ENCODE measurements at regions not wholly inside any gene's neighbourhood (a gene's known extent, or its start where the extent isn't known, plus 50 kb on each side); places are given as distances from the start of the nearest gene placed in this dataset.
"Not testable (repeated sequence)": the region's sequence is repeated elsewhere in the genome, so short reads cannot be mapped to it uniquely, and the experiment has no call there.

DNA sequence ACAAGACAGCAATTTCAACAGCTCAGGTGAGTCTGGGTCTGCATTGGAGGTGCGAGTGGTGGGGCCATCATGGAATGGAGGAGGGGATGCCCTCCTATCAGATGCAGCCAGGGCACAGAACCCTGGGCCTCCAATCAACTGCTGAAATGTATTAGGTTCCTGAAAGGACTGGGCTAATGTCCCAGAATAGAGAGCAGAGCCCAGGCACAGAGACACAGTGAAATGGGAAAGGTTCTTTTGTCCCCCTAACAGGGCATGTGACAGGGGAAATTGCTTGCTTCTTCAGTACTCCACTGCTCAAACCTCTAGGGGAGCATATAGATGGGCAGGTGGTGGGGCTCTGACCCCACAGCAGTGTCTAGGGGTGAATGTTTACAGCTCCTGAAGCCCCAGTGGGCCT lies 87.3 kb upstream of the CLPB start:
- no peak for DNase-seq
- no peaks in the 10 kb centered on the region for H3K9me3 ChIP-seq
- no peak overlapping the region for H3K27ac ChIP-seq
- intact Hi-C loops (cut with DNase I; ENCODE audit: low total_unique reads) = no loop called here
- no peak overlapping the region for H3K4me3 ChIP-seq
- WGBS, 5 donors = 89 to 100% (median 95%) methylated on average over 1 of the region's 1 CpG
- H3K36me3 ChIP-seq = no peaks in the 10 kb centered on the region
- peaks cover 0 to 19% (median 4%) of the 10 kb centered on the region in 4 donors for H3K4me1 ChIP-seq
- no peak for TF ChIP-seq POLR2AphosphoS5 (IDR thresholded peaks at IDR 0.05)
- no peak for TF ChIP-seq EP300 (IDR thresholded peaks at IDR 0.05)
- TF ChIP-seq, protein P1, sequence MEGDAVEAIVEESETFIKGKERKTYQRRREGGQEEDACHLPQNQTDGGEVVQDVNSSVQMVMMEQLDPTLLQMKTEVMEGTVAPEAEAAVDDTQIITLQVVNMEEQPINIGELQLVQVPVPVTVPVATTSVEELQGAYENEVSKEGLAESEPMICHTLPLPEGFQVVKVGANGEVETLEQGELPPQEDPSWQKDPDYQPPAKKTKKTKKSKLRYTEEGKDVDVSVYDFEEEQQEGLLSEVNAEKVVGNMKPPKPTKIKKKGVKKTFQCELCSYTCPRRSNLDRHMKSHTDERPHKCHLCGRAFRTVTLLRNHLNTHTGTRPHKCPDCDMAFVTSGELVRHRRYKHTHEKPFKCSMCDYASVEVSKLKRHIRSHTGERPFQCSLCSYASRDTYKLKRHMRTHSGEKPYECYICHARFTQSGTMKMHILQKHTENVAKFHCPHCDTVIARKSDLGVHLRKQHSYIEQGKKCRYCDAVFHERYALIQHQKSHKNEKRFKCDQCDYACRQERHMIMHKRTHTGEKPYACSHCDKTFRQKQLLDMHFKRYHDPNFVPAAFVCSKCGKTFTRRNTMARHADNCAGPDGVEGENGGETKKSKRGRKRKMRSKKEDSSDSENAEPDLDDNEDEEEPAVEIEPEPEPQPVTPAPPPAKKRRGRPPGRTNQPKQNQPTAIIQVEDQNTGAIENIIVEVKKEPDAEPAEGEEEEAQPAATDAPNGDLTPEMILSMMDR (IDR thresholded peaks at IDR 0.05) = no peak
- TF ChIP-seq POLR2A (IDR thresholded peaks at IDR 0.05) = no peak
- H3K27me3 ChIP-seq = no peaks in the 10 kb centered on the region

DNA sequence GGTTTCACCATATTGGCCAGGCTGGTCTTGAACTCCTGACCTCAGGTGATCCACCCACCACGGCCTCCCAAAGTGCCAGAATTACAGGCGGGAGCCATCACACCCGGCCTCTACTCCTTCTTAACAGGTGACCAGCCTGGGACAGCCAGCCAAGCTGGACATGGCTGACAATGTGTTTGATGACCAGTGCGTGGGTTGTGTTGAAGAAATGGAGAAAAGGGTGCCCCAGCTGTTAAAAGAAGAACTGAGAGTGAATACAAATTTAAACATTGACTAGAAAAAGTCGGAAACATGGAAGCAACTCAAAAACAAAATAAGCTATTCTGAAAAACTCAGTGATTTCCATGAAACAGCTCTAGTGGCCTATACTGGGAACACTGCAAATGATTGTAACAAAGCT lies 86.5 kb upstream of the CLPB start:
- WGBS, 5 donors = 85 to 93% (median 89%) methylated on average over 5 of the region's 5 CpGs
- Histone ChIP-seq H3K27me3 (no peaks in the 10 kb centered on the region), H3K4me1 (peaks cover 0 to 19% (median 4%) of the 10 kb centered on the region in 4 donors), H3K4me3 (no peak overlapping the region), H3K9me3 (no peaks in the 10 kb centered on the region), H3K27ac (no peak overlapping the region), H3K36me3 (no peaks in the 10 kb centered on the region)
- TF ChIP-seq EP300 (IDR thresholded peaks at IDR 0.05) (no peak), POLR2A (IDR thresholded peaks at IDR 0.05) (no peak), POLR2AphosphoS5 (IDR thresholded peaks at IDR 0.05) (no peak)
- TF ChIP-seq, protein P1 (IDR thresholded peaks at IDR 0.05) = no peak
- DNase-seq = no peak
- intact Hi-C loops (cut with DNase I; ENCODE audit: low total_unique reads) = no loop called here

DNA sequence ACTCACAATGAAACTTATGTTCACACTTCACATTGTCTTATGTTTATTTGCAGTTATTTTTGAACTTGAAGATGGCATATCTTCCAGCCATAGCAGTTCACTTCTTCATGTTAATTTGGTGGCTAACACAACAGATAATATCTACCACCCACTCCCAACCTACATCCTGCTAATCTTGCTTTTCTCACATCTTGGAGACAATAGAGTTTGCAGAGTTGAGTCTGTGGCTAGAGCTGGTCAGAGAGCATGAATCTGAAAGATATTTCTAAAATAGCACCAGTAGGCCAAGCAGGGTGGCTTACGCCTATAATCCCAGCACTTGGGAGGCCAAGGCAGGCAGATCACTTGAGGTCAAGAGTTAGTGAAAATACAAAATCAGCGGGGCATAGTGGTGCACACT lies 85.6 kb upstream of the CLPB start:
- peak overlapping the region in 2 of 5 donors; percentile 23 to 30 for H3K27ac ChIP-seq
- H3K36me3 ChIP-seq; intact Hi-C loops (cut with DNase I; ENCODE audit: low total_unique reads); H3K9me3 ChIP-seq; H3K27me3 ChIP-seq; DNase-seq: not testable (repeated sequence)
- H3K4me1 ChIP-seq = peaks cover 0 to 15% (median 4%) of the 10 kb centered on the region in 4 donors
- 78 to 87% (median 82%) methylated on average over 2 of the region's 2 CpGs for WGBS, 5 donors
- H3K4me3 ChIP-seq = peak overlapping the region in 1 of 4 donors; percentile 23

DNA sequence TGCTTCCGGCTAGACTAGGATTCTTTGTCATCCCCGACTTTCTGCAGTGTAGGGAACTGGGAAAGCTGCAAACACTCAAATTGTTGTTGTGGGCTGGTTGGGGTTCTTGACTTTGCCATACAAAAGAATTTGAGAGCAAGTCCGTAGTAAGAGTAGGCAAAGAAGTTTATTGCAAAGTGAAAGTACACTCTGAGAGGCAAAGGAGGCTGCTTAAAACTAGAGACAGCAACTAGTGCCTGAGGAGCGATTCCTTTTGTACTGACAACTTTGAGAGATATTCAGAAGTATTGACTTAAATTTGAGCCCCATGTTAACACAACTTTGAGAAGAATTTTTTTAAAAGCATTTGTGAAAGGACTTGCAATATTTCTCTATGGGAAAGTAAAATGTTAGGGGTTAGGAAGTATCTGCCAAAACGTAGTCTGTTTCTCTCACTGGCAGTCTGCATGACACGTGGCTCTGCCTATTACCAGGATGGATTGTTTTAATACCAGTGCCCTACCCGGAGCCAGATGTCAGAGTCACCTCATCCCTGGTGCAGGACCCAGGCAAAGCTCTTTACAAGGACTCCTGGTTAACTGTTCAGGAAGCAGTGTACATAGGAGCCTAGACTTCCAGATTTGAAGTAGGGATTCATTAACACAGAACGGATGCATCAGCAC lies 85.0 kb upstream of the CLPB start:
- peak overlapping the region in 3 of 5 donors; percentile 6 to 30 (median 23) for H3K27ac ChIP-seq
- peaks cover 0 to 15% (median 4%) of the 10 kb centered on the region in 4 donors for H3K4me1 ChIP-seq
- no peak for TF ChIP-seq POLR2AphosphoS5 (IDR thresholded peaks at IDR 0.05)
- TF ChIP-seq, protein P1 (IDR thresholded peaks at IDR 0.05) = no peak
- TF ChIP-seq EP300 (IDR thresholded peaks at IDR 0.05) = no peak
- TF ChIP-seq POLR2A (IDR thresholded peaks at IDR 0.05) = no peak
- no peaks in the 10 kb centered on the region for H3K9me3 ChIP-seq
- H3K36me3 ChIP-seq = no peaks in the 10 kb centered on the region
- intact Hi-C loops (cut with DNase I; ENCODE audit: low total_unique reads) = no loop called here
- peak overlapping the region in 3 of 4 donors; percentile 23 to 29 (median 27) for H3K4me3 ChIP-seq
- H3K27me3 ChIP-seq = no peaks in the 10 kb centered on the region
- no peak for DNase-seq
- 47 to 56% (median 50%) methylated on average over 8 of the region's 8 CpGs for WGBS, 5 donors

DNA sequence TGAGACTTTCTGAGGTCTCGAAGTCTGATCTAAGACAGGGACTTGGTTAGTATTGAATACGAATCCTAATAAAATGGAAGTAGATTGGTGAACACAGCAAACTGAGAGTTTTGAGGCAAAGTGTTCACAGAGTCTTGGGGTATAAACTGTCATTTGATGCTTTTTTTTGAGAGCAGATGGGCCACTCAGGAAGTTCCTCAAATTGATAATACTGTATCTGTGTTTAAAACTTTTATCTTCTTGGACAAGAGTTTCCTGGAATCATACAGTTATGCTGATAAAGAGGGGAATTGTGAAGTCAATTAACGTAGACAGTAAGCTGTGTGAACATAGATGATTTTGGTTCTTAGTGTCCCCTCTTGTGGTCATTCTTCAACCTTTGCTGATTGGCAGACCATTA lies 80.0 kb upstream of the CLPB start:
- 80 to 94% (median 88%) methylated on average over 3 of the region's 3 CpGs for WGBS, 5 donors
- DNase-seq = no peak
- no peak for TF ChIP-seq POLR2A (IDR thresholded peaks at IDR 0.05)
- TF ChIP-seq, protein P1 (IDR thresholded peaks at IDR 0.05) = no peak
- TF ChIP-seq POLR2AphosphoS5 (IDR thresholded peaks at IDR 0.05) = no peak
- TF ChIP-seq EP300 (IDR thresholded peaks at IDR 0.05) = no peak
- peaks cover 7 to 35% (median 27%) of the 10 kb centered on the region in 4 donors for H3K9me3 ChIP-seq
- H3K36me3 ChIP-seq = no peaks in the 10 kb centered on the region
- no peak overlapping the region for H3K4me3 ChIP-seq
- intact Hi-C loops (cut with DNase I; ENCODE audit: low total_unique reads) = no loop called here
- H3K4me1 ChIP-seq = peaks cover 0 to under 1% (median 0%) of the 10 kb centered on the region in 4 donors
- H3K27me3 ChIP-seq = no peaks in the 10 kb centered on the region
- H3K27ac ChIP-seq = no peak overlapping the region
